ENCODE measurements at regions not wholly inside any gene's neighbourhood (a gene's known extent, or its start where the extent isn't known, plus 50 kb on each side); places are given as distances from the start of the nearest gene placed in this dataset.

- DNase-seq (ENCODE audit: low read depth), result no peak
Observed at GRCh38 chr11:15909937-15910598, 446.3 kb downstream of the SOX6 start.

- DNase-seq (ENCODE audit: low read depth), result no peak
Observed at GRCh38 chr11:15910761-15911160, 445.6 kb downstream of the SOX6 start.

DNA sequence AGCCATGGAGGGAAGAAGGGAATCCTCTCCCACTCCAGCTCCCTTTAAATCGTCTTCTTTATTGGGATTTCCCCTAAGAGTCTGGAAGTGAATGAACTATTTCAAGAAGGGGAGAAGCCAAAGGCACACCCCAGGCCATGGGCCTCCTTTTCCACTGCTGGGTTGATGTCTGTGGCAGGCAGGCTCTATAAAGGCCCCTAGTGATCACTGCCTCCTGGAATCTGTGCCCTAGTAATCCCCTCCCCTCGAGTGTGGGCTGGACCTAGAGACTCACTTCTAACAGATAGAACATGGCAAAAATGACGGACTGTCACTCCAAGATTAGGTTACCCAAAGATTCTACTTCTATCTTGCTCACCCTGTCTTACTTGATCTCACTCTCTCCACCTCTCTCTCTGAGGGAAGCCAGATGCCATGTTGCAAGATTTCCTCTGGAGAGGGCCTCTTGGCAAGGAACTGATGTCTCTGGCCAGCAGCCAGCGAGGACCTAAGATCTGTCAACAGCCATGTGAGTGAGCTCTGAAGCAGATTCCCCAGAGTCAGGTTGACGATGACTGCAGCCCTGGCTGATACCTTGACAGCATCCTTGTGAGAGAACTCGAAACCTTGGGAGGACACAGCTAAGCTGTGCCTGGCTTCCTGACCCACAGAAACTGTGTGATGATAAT is 444.8 kb downstream of the SOX6 start:
- DNase-seq (ENCODE audit: low read depth), result no peak

GRCh38 chr11:15912291-15912690 is 444.1 kb downstream of the SOX6 start:
- no peak for DNase-seq (ENCODE audit: low read depth)

DNA sequence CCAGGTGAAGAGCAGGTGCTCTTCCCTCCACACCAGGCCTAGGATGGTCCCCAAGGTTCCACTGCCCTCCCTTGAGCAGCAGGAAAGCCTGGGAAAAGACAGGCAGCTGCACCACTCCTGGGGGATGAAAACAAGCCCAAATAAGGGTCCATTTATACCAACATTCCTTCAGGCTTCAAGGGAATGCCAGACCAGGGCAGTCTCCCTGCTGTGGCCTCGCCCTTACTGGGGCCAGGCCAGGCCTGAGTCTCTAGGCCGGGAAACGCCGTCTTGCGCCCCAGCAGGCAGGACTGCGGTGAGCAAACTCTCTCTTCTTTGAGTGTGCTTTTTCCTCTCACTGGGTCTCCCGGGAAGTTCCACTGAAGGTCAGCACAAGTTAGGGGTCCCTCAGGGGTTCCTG is 443.5 kb downstream of the SOX6 start:
- DNase-seq (ENCODE audit: low read depth), result no peak

- no peak for DNase-seq (ENCODE audit: low read depth)
Observed at GRCh38 chr11:15913261-15913660, 443.1 kb downstream of the SOX6 start.

All from GM04503 (cell line).